ENCODE measurements at regions not wholly inside any gene's neighbourhood (a gene's known extent, or its start where the extent isn't known, plus 50 kb on each side); places are given as distances from the start of the nearest gene placed in this dataset.

DNA sequence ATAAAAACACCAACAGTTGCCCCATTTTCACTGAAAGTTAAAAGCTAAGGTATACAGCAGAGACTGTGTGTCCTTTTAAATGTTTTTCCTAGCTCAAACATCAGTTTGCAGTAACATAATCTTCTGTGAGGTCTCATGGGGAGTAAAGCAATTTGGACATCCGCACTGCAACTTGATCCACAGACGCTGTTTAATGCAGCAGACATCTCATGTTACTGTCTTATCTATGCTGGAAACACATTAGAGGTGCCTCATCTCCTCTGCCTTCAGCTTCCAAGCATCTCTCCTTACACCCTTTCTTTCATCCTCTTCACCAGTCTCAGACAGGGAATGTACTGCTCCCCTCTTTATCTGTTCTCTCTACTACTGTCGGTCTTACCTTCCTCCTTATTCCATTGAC, 53.7 kb upstream of the ATP11B start:
- Mint-ChIP-seq H3K4me3 (peak overlapping the region in 2 of 3 experiments; percentile 2 to 11), H3K27ac (peak overlapping the region; percentile 36 to 47 (median 36)), H3K36me3 (ENCODE audit: low read depth) (no peaks in the 10 kb centered on the region), H3K9me3 (no peaks in the 10 kb centered on the region), H3K4me1 (peaks cover 38% of the 10 kb centered on the region), H3K27me3 (ENCODE audit: low read depth) (no peaks in the 10 kb centered on the region)
- TF ChIP-seq, protein P1, sequence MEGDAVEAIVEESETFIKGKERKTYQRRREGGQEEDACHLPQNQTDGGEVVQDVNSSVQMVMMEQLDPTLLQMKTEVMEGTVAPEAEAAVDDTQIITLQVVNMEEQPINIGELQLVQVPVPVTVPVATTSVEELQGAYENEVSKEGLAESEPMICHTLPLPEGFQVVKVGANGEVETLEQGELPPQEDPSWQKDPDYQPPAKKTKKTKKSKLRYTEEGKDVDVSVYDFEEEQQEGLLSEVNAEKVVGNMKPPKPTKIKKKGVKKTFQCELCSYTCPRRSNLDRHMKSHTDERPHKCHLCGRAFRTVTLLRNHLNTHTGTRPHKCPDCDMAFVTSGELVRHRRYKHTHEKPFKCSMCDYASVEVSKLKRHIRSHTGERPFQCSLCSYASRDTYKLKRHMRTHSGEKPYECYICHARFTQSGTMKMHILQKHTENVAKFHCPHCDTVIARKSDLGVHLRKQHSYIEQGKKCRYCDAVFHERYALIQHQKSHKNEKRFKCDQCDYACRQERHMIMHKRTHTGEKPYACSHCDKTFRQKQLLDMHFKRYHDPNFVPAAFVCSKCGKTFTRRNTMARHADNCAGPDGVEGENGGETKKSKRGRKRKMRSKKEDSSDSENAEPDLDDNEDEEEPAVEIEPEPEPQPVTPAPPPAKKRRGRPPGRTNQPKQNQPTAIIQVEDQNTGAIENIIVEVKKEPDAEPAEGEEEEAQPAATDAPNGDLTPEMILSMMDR (IDR thresholded peaks at IDR 0.05; ENCODE audit: unreplicated experiment in 3 of 3), result no peak

DNA sequence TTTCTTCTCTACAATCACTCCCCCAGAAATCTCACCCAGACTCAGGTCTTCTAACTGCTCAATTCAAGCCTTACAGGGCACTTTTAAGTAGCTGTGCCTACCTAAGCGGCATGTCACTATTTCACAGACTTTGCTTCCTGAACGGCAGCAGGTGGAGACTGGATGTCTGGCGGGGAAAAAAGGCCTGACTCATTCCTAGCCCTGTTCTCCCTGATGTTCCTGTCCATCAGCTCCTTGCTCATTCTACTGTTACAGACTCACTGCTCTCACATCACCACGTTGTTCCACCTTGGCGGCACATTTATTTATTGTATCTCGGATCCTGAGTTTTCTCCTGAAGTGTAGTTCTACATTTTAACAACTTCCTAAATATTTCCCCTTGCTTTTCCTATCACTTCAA, 52.6 kb upstream of the ATP11B start:
- Mint-ChIP-seq H3K36me3 (ENCODE audit: low read depth) (no peaks in the 10 kb centered on the region), H3K4me1 (peaks cover 32% of the 10 kb centered on the region), H3K4me3 (peak overlapping the region in 1 of 3 experiments; percentile 21), H3K27me3 (ENCODE audit: low read depth) (no peaks in the 10 kb centered on the region), H3K9me3 (no peaks in the 10 kb centered on the region), H3K27ac (peak overlapping the region; percentile 43 to 49 (median 47))
- TF ChIP-seq, protein P1 (IDR thresholded peaks at IDR 0.05; ENCODE audit: unreplicated experiment in 3 of 3), result no peak

DNA sequence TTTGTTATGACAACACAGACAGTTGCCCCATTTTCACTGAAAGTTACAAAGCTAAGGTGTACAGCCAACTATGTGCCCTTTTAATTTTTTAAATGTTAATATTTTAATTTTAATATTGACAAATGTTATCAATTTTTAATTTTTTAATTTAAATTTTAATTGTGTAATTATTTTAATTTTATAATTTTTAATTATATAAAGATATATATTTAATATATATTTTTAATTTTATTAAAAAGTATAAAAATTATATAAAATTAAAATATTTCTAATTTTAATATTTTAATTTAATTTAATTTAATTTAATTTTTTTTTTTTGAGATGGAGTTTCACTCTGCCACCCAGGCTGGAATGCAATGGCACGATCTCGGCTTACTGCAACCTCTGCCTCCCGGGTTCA, 52.1 kb upstream of the ATP11B start:
- Mint-ChIP-seq H3K4me3 (no peak overlapping the region), H3K4me1 (peaks cover 29% of the 10 kb centered on the region), H3K36me3 (ENCODE audit: low read depth) (no peaks in the 10 kb centered on the region), H3K9me3 (no peaks in the 10 kb centered on the region), H3K27ac (no peak overlapping the region), H3K27me3 (ENCODE audit: low read depth) (no peaks in the 10 kb centered on the region)
- TF ChIP-seq, protein P1 (IDR thresholded peaks at IDR 0.05; ENCODE audit: unreplicated experiment in 3 of 3), result no peak
